Skeletal muscle tissue (tissue), 3 donors: ENCODE measurements at regions not wholly inside any gene's neighbourhood (a gene's known extent, or its start where the extent isn't known, plus 50 kb on each side); places are given as distances from the start of the nearest gene placed in this dataset.

Experiments used
- H3K27ac ChIP-seq: one replicate; pipeline ENCODE4 v1.7.0; 2013; ENCODE audit warnings: mild to moderate bottlenecking, low read depth, low read length, inconsistent platforms
- H3K27me3 ChIP-seq, 3 donors: one replicate each; pipeline ENCODE4 v1.7.0; 2013; ENCODE audit warnings: low read length in 3 of 3; ENCODE audit not compliant: control insufficient read depth in 3 of 3, insufficient read depth in 3 of 3
- H3K36me3 ChIP-seq, 3 donors: one replicate each; pipeline ENCODE4 v1.7.0; 2013; ENCODE audit warnings: low read length in 3 of 3; ENCODE audit not compliant: control insufficient read depth in 3 of 3, insufficient read depth in 3 of 3
- H3K4me1 ChIP-seq, 3 donors: one replicate each; pipeline ENCODE4 v1.7.0; 2013; ENCODE audit warnings: low read length in 3 of 3, mild to moderate bottlenecking in 3 of 3; ENCODE audit not compliant: control insufficient read depth in 3 of 3, insufficient read depth in 3 of 3
- H3K4me3 ChIP-seq, 3 donors: one replicate each; pipeline ENCODE4 v1.7.0; 2013; ENCODE audit warnings: low read length in 3 of 3
- H3K9ac ChIP-seq, 3 donors: one replicate each; pipeline ENCODE4 v1.7.0; 2013; ENCODE audit warnings: low read length in 3 of 3, mild to moderate bottlenecking in 3 of 3, moderate library complexity in 2 of 3, low read depth in 1 of 3
- H3K9me3 ChIP-seq, 3 donors: one replicate each; pipeline ENCODE4 v1.7.0; 2013; ENCODE audit warnings: low read length in 3 of 3; ENCODE audit not compliant: control insufficient read depth in 3 of 3
- donor health status: Osteomylitis.

GRCh38 chr12:53830631-53831030 lies 78.9 kb upstream of the CISTR start:
- no peak overlapping the region for H3K27ac ChIP-seq
- no peaks in the 10 kb centered on the region for H3K9me3 ChIP-seq
- no peak overlapping the region for H3K4me3 ChIP-seq
- peaks cover 0 to 5% (median 3%) of the 10 kb centered on the region in 3 donors for H3K27me3 ChIP-seq
- H3K4me1 ChIP-seq, result no peaks in the 10 kb centered on the region
- no peaks in the 10 kb centered on the region for H3K36me3 ChIP-seq
- H3K9ac ChIP-seq, result no peak overlapping the region

- Histone ChIP-seq H3K27ac (no peak overlapping the region), H3K9me3 (no peaks in the 10 kb centered on the region), H3K4me1 (no peaks in the 10 kb centered on the region), H3K9ac (no peak overlapping the region), H3K4me3 (no peak overlapping the region), H3K27me3 (peaks cover 7 to 12% (median 7%) of the 10 kb centered on the region in 3 donors), H3K36me3 (no peaks in the 10 kb centered on the region)
Measured at GRCh38 chr12:53836119-53836655, 84.4 kb upstream of the CISTR start.

- Histone ChIP-seq H3K9me3 (no peaks in the 10 kb centered on the region), H3K4me3 (no peak overlapping the region), H3K4me1 (no peaks in the 10 kb centered on the region), H3K36me3 (no peaks in the 10 kb centered on the region), H3K9ac (no peak overlapping the region), H3K27me3 (peaks cover 23 to 24% (median 23%) of the 10 kb centered on the region in 3 donors), H3K27ac (no peak overlapping the region)
Measured at GRCh38 chr12:53838978-53839377, 87.2 kb upstream of the CISTR start.

- Histone ChIP-seq H3K27me3 (peaks cover 25 to 33% (median 28%) of the 10 kb centered on the region in 3 donors), H3K9ac (no peak overlapping the region), H3K4me3 (no peak overlapping the region), H3K4me1 (no peaks in the 10 kb centered on the region), H3K9me3 (no peaks in the 10 kb centered on the region), H3K27ac (no peak overlapping the region), H3K36me3 (no peaks in the 10 kb centered on the region)
Measured at GRCh38 chr12:53840316-53840715, 88.5 kb upstream of the CISTR start.

- Histone ChIP-seq H3K27ac (no peak overlapping the region), H3K4me1 (no peaks in the 10 kb centered on the region), H3K4me3 (no peak overlapping the region), H3K36me3 (no peaks in the 10 kb centered on the region), H3K9me3 (no peaks in the 10 kb centered on the region), H3K9ac (no peak overlapping the region), H3K27me3 (peaks cover 23 to 40% (median 34%) of the 10 kb centered on the region in 3 donors)
Measured at GRCh38 chr12:53842686-53843085, 90.9 kb upstream of the CISTR start.

GRCh38 chr12:53843545-53843944 lies 91.8 kb upstream of the CISTR start:
- Histone ChIP-seq H3K9ac (no peak overlapping the region), H3K4me1 (no peaks in the 10 kb centered on the region), H3K27me3 (peaks cover 24 to 41% (median 35%) of the 10 kb centered on the region in 3 donors), H3K36me3 (no peaks in the 10 kb centered on the region), H3K9me3 (no peaks in the 10 kb centered on the region), H3K4me3 (no peak overlapping the region), H3K27ac (no peak overlapping the region)

GRCh38 chr12:53844994-53845844 lies 93.4 kb upstream of the HOXC13 start:
- no peak overlapping the region for H3K9ac ChIP-seq
- H3K27ac ChIP-seq, result no peak overlapping the region
- no peak overlapping the region for H3K4me3 ChIP-seq
- H3K4me1 ChIP-seq, result no peaks in the 10 kb centered on the region
- H3K27me3 ChIP-seq, result peaks cover 32 to 41% (median 33%) of the 10 kb centered on the region in 3 donors
- no peaks in the 10 kb centered on the region for H3K36me3 ChIP-seq
- no peaks in the 10 kb centered on the region for H3K9me3 ChIP-seq

- H3K27ac ChIP-seq, result no peak overlapping the region
- no peak overlapping the region for H3K9ac ChIP-seq
- no peaks in the 10 kb centered on the region for H3K4me1 ChIP-seq
- no peak overlapping the region for H3K4me3 ChIP-seq
- H3K27me3 ChIP-seq, result peaks cover 32 to 41% (median 33%) of the 10 kb centered on the region in 3 donors
- no peaks in the 10 kb centered on the region for H3K9me3 ChIP-seq
- no peaks in the 10 kb centered on the region for H3K36me3 ChIP-seq
Measured at GRCh38 chr12:53845932-53846331, 92.7 kb upstream of the HOXC13 start.

- Histone ChIP-seq H3K4me1 (no peaks in the 10 kb centered on the region), H3K4me3 (no peak overlapping the region), H3K9ac (no peak overlapping the region), H3K27me3 (peaks cover 20 to 27% (median 22%) of the 10 kb centered on the region in 3 donors), H3K27ac (no peak overlapping the region), H3K9me3 (no peaks in the 10 kb centered on the region), H3K36me3 (no peaks in the 10 kb centered on the region)
Measured at GRCh38 chr12:53849113-53849512, 89.5 kb upstream of the HOXC13 start.

GRCh38 chr12:53849656-53850055 lies 89.0 kb upstream of the HOXC13 start:
- no peak overlapping the region for H3K4me3 ChIP-seq
- H3K27me3 ChIP-seq, result peaks cover 16 to 24% (median 19%) of the 10 kb centered on the region in 3 donors

More at GRCh38 chr12:53849656-53850055, 89.0 kb upstream of the HOXC13 start:
- Histone ChIP-seq H3K9ac (no peak overlapping the region), H3K9me3 (no peaks in the 10 kb centered on the region), H3K36me3 (no peaks in the 10 kb centered on the region), H3K27ac (no peak overlapping the region), H3K4me1 (no peaks in the 10 kb centered on the region)
